NCI-H2196 treated with DMSO at 0.1 percent for 48 hours (cell line): ENCODE measurements at regions not wholly inside any gene's neighbourhood (a gene's known extent, or its start where the extent isn't known, plus 50 kb on each side); places are given as distances from the start of the nearest gene placed in this dataset.

Experiments used
- DNase-seq: peaks from one replicate; lab custom pipeline; 2025; ENCODE audit not compliant: unreplicated experiment; lab: John Stamatoyannopoulos, UW

GRCh38 chr6:1065986-1066385 is 245.9 kb upstream of the FOXQ1 start:
- DNase-seq: no peak

GRCh38 chr6:1063671-1064355 is 248.1 kb upstream of the FOXQ1 start:
- no peak for DNase-seq

- DNase-seq: no peak
Measured at GRCh38 chr6:1062786-1063545, 248.9 kb upstream of the FOXQ1 start.

- no peak for DNase-seq
Measured at GRCh38 chr6:1059596-1059995, 252.3 kb upstream of the FOXQ1 start.

GRCh38 chr6:1057490-1058135 is 254.3 kb upstream of the FOXQ1 start:
- DNase-seq: no peak

- DNase-seq: no peak
Measured at GRCh38 chr6:1055015-1055921, 256.6 kb upstream of the FOXQ1 start.

- no peak for DNase-seq
Measured at GRCh38 chr6:1054653-1055014, 257.3 kb upstream of the FOXQ1 start.

- DNase-seq: no peak
Measured at GRCh38 chr6:1053586-1053985, 258.3 kb upstream of the FOXQ1 start.

GRCh38 chr6:1052262-1052661 is 259.6 kb upstream of the FOXQ1 start:
- DNase-seq: no peak

- DNase-seq: no peak
Measured at GRCh38 chr6:1049900-1050299, 262.0 kb upstream of the FOXQ1 start.

- no peak for DNase-seq
Measured at GRCh38 chr6:1049170-1049569, 262.7 kb upstream of the FOXQ1 start.

GRCh38 chr6:1047981-1048541 is 263.8 kb upstream of the FOXQ1 start:
- no peak for DNase-seq

GRCh38 chr6:1045239-1045638 is 266.7 kb upstream of the FOXQ1 start:
- no peak for DNase-seq

- DNase-seq: no peak
Measured at GRCh38 chr6:1044040-1044836, 267.7 kb upstream of the FOXQ1 start.

GRCh38 chr6:1043458-1043836 is 268.5 kb upstream of the FOXQ1 start:
- DNase-seq: no peak

GRCh38 chr6:1042583-1043457 is 269.1 kb upstream of the FOXQ1 start:
- no peak for DNase-seq

GRCh38 chr6:1040393-1040792 is 271.5 kb upstream of the FOXQ1 start:
- DNase-seq: no peak

GRCh38 chr6:1039746-1040145 is 272.2 kb upstream of the FOXQ1 start:
- no peak for DNase-seq

- DNase-seq: no peak
Measured at GRCh38 chr6:1039191-1039590, 272.7 kb upstream of the FOXQ1 start.
